ENCODE measurements at regions not wholly inside any gene's neighbourhood (a gene's known extent, or its start where the extent isn't known, plus 50 kb on each side); places are given as distances from the start of the nearest gene placed in this dataset.

- ATAC-seq = no peak
- in situ Hi-C loops (cut with HindIII; ENCODE audit: low pct_unique_long_range_greater_than_20kb, low sequenced_read_pairs) = no loop called here
Observed at GRCh38 chr15:46151786-46152185, 517.0 kb downstream of the SQOR start.

GRCh38 chr15:46166750-46167149 is 531.9 kb downstream of the SQOR start:
- in situ Hi-C loops (cut with HindIII; ENCODE audit: low pct_unique_long_range_greater_than_20kb, low sequenced_read_pairs) (no loop called here), intact Hi-C loops (cut with micrococcal nuclease; ENCODE audit: unreplicated experiment) (no loop called here)
- POLR2A ChIA-PET = no interaction called here
- Histone ChIP-seq H3K27me3 (ENCODE audit: control insufficient read depth, insufficient read depth, low read length) (no peaks in the 10 kb centered on the region), H3K36me3 (ENCODE audit: control insufficient read depth, insufficient read depth, low read length) (no peaks in the 10 kb centered on the region), H3K4me3 (ENCODE audit: low read depth in 2 of 2, low read length in 2 of 2) (no peak overlapping the region), H3K9me3 (ENCODE audit: control insufficient read depth, insufficient read depth, low read depth, low read length) (no peaks in the 10 kb centered on the region), H3K4me1 (ENCODE audit: control insufficient read depth, insufficient read depth, low read length) (no peaks in the 10 kb centered on the region), H3K27ac (ENCODE audit: low read length) (no peak overlapping the region)
- no peak for DNase-seq (ENCODE audit: low read depth, low spot score)
- ATAC-seq = no peak
- TF ChIP-seq TCF7L2 (IDR thresholded peaks at IDR 0.05; ENCODE audit: low read depth, low read length) (no peak), CTCF (IDR thresholded peaks at IDR 0.05) (no peak), REST (IDR thresholded peaks at IDR 0.05; ENCODE audit: insufficient read depth in 1 of 2, low read depth in 2 of 2, low read length in 1 of 2) (no peak), SIN3A (IDR thresholded peaks at IDR 0.05; ENCODE audit: borderline replicate concordance, insufficient read depth, low read depth, low read length) (no peak), POLR2AphosphoS5 (IDR thresholded peaks at IDR 0.05; ENCODE audit: low read depth, low read length) (no peak)
- CTCF ChIA-PET = no interaction called here
- no TSS peak for BruUV-seq (replicated peaks)

More at GRCh38 chr15:46151786-46152185, 517.0 kb downstream of the SQOR start:
- TF ChIP-seq SIN3A (IDR thresholded peaks at IDR 0.05; ENCODE audit: borderline replicate concordance, insufficient read depth, low read depth, low read length) = no peak
- TF ChIP-seq CTCF (IDR thresholded peaks at IDR 0.05) = no peak
- TF ChIP-seq TCF7L2 (IDR thresholded peaks at IDR 0.05; ENCODE audit: low read depth, low read length) = no peak
- no peak for TF ChIP-seq POLR2AphosphoS5 (IDR thresholded peaks at IDR 0.05; ENCODE audit: low read depth, low read length)
- no peak for TF ChIP-seq REST (IDR thresholded peaks at IDR 0.05; ENCODE audit: insufficient read depth in 1 of 2, low read depth in 2 of 2, low read length in 1 of 2)
- Histone ChIP-seq H3K9me3 (ENCODE audit: control insufficient read depth, insufficient read depth, low read depth, low read length) (no peaks in the 10 kb centered on the region), H3K27ac (ENCODE audit: low read length) (no peak overlapping the region), H3K27me3 (ENCODE audit: control insufficient read depth, insufficient read depth, low read length) (no peaks in the 10 kb centered on the region), H3K36me3 (ENCODE audit: control insufficient read depth, insufficient read depth, low read length) (no peaks in the 10 kb centered on the region), H3K4me3 (ENCODE audit: low read depth in 2 of 2, low read length in 2 of 2) (no peak overlapping the region), H3K4me1 (ENCODE audit: control insufficient read depth, insufficient read depth, low read length) (no peaks in the 10 kb centered on the region)
- no TSS peak for BruUV-seq (replicated peaks)
- no peak for DNase-seq (ENCODE audit: low read depth, low spot score)
- ChIA-PET CTCF (no interaction called here), POLR2A (no interaction called here)
- intact Hi-C loops (cut with micrococcal nuclease; ENCODE audit: unreplicated experiment) = no loop called here
